NCI-H1417 (cell line): ENCODE measurements at regions not wholly inside any gene's neighbourhood (a gene's known extent, or its start where the extent isn't known, plus 50 kb on each side); places are given as distances from the start of the nearest gene placed in this dataset.
A peak's percentile ranks its signal among the peaks of the same experiment; 100 is the strongest.

Source experiments
- DNase-seq, 3 experiments: peaks; one replicate each; lab custom pipeline; 2025; lab: John Stamatoyannopoulos, UW

DNA sequence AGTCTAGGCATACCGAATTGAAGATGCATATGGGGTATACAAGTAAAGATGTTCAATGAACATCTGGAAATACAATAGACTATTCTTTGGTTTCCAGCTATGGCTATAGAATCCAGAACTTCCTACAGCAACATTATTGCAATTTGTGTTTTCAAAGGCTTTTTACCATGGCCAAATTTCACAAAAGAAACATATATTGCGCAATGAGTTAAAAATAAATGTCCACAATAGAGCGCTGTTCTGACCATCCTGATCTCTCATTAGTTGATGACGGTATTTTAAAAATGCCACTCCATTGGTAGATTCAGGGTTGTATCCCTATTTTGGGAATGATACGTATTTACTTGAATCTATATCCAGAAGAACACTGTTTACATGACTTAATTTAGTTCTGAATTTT is 139.2 kb downstream of the LINC00632 start:
- DNase-seq, result no peak

DNA sequence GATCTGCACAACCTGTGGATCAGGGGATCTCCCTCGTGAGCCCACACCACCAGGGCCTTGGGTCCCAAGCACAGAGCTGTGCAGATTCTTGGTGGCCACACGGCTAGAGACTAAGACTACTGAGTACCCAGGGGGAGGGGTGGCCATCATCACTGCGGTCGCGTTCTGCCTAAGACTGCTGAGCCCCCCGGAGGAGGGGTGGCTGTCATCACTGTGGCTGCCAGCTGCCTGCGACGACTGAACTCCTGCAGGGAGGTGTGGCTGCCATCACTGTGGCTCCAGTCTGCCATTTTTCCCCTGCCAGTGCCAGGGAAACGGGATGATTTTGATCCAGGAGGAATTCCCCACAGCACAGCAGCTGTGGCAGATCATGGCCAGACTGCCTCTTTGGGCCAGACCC is 141.7 kb upstream of the SPANXB1 start:
- no peak for DNase-seq

- DNase-seq, result no peak
These were observed 135.9 kb upstream of the SPANXB1 start for GRCh38 chrX:140866446-140866845.

GRCh38 chrX:140912606-140913005 is 89.8 kb upstream of the SPANXB1 start:
- DNase-seq, result no peak

GRCh38 chrX:140913802-140914501 is 88.4 kb upstream of the SPANXB1 start:
- DNase-seq, result no peak

GRCh38 chrX:140916872-140917271 is 85.5 kb upstream of the SPANXB1 start:
- no peak for DNase-seq

- no peak for DNase-seq
These were observed 84.9 kb upstream of the SPANXB1 start for GRCh38 chrX:140917354-140918115.

- DNase-seq, result peak; percentile 6 to 82 (median 52)
These were observed 83.9 kb upstream of the SPANXB1 start for GRCh38 chrX:140918398-140919038.

DNA sequence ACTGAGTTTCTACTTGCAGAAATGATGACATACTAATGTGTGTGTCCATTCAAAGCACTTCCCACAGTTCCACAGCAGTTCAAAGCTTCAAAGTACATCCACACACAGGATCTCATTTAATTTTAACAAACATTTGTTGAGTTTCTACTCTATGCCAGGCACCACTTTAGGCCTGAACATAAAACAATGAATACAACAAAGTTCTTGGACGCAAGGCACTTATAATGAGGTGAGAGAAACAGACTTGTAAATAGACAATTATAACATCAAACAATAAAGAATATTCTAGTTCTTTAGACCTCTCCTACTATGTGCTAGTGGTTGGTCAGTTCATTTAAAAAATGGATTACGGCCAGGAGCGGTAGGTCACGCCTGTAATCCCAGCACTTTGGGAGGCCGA is 82.0 kb upstream of the SPANXB1 start:
- DNase-seq, result no peak

GRCh38 chrX:140923118-140923517 is 79.3 kb upstream of the SPANXB1 start:
- DNase-seq, result no peak

DNA sequence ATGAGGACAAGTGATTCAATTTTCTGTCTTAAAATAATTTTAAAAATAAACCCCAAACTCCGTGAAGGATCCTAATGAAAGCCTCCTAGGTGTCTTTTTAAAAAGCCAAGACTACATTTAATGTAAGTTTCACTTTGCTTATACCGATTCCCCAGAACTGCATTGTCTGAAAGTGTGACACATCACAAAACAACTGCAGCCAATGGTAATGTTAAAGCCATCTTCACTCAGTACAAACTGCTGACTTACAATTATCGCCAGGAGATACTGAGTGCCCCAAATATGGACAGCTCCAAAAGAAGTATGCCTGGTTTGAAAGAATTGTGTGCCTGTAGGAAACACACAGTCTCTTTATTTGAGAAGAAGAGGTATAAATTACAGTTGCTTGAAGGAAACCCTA is 73.7 kb upstream of the SPANXB1 start:
- no peak for DNase-seq

GRCh38 chrX:140933016-140933415 is 69.4 kb upstream of the SPANXB1 start:
- no peak for DNase-seq

GRCh38 chrX:140933874-140934655 is 68.3 kb upstream of the SPANXB1 start:
- peak in 1 of 3 experiments; percentile 24 for DNase-seq

DNA sequence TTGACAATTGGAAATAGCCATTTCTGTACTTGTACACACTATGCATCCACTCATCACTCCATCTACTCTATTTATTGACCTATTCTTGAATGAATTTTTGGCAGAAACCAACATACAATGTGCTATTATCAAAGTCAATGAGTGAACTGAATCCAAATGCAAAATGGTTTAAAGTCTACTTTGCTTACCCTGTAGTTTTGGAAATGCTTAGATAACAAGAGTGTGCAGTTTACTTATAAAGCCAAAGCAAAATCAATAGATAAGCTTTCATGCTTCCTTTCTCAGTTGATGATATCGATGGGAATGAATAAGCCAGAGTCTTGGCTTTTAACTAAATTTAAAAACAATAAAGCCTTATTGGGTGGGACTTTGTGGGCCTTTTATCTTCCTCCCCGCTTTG is 58.9 kb upstream of the SPANXB1 start:
- DNase-seq, result no peak

DNA sequence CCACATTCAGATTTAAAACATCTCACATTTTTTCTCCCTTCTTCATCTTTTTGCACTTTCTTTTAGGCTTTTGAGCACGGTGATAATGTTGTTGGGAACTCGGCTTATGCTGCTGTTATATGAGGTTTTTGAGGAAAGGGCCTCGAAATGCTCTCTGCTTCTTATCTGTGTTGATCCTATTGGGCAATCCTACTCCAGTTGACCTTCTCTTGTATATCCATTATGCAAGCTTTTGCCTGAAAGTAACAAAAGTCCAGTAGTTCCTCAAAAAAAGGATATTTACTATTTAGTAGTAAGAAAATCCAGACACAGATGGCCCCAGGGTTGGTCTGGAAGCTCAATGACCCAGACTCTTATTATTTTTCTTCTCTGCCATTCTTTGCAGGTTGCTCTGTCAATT is 57.7 kb upstream of the SPANXB1 start:
- DNase-seq, result no peak

GRCh38 chrX:140948827-140949226 is 53.6 kb upstream of the SPANXB1 start:
- DNase-seq, result peak in 1 of 3 experiments; percentile 40

DNA sequence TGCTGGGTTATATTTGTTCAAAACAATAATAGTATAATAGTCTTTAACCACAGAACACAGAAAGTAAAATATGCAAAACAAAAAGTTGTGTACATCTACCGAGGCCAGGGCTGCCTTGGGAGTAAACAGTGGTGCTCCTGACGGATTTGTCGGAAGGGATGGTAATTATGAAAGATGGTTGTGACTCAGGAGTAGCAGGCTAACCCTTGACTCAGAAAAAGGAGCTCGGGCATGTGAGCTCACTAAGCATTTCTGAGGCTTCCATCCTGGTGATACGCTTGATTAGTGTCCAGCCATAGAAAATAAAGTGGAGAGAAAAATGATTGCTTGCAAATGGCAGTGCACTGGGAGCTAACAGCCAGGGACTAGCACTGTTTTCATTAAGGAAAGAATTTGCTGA is 53.2 kb upstream of the SPANXB1 start:
- peak in 1 of 3 experiments; percentile 40 for DNase-seq
